Mesendoderm (in vitro differentiated cells): ENCODE measurements at regions not wholly inside any gene's neighbourhood (a gene's known extent, or its start where the extent isn't known, plus 50 kb on each side); places are given as distances from the start of the nearest gene placed in this dataset. TPM values are rescaled to one million over a fixed set of nuclear protein-coding genes. Genes with fewer than 3 reads are reported as not detected.

ENCODE experiments used
- DNase-seq: peaks from one replicate; pipeline ENCODE4 v3.0.0; 2013
- H2AK5ac ChIP-seq: 2 replicates; pipeline ENCODE4 v1.6.1; 2013; ENCODE audit warnings: low read length, inconsistent platforms
- H2BK120ac ChIP-seq: 2 replicates; pipeline ENCODE4 v1.6.1; 2013; ENCODE audit warnings: low read depth, mild to moderate bottlenecking, low read length, moderate library complexity, mixed read lengths
- H2BK15ac ChIP-seq: replicated peaks from 2 replicates; pipeline ENCODE4 v1.6.1; 2013; ENCODE audit warnings: low read depth, mild to moderate bottlenecking, moderate library complexity
- H2BK5ac ChIP-seq: 2 replicates; pipeline ENCODE4 v1.6.1; 2013; ENCODE audit warnings: low read length, inconsistent platforms
- H3K18ac ChIP-seq: 2 replicates; pipeline ENCODE4 v1.6.1; 2013; ENCODE audit warnings: mild to moderate bottlenecking, low read length, mixed read lengths
- H3K23ac ChIP-seq: one replicate; pipeline ENCODE4 v1.6.1; 2013; ENCODE audit warnings: low read length
- H3K27ac ChIP-seq: 2 replicates; pipeline ENCODE4 v1.5.1; 2013; ENCODE audit warnings: low read depth, mild to moderate bottlenecking, inconsistent platforms, low read length, moderate library complexity
- H3K27me3 ChIP-seq: 2 replicates; pipeline ENCODE4 v1.6.1; 2013; ENCODE audit warnings: low read length, control low read depth, mild to moderate bottlenecking, inconsistent platforms; ENCODE audit not compliant: insufficient read depth, poor library complexity
- H3K36me3 ChIP-seq: 2 replicates; pipeline ENCODE4 v1.6.1; 2013; ENCODE audit warnings: low read length, inconsistent platforms; ENCODE audit not compliant: control insufficient read depth, insufficient read depth
- H3K4ac ChIP-seq: one replicate; pipeline ENCODE4 v1.6.1; 2013; ENCODE audit warnings: low read depth, mild to moderate bottlenecking, low read length, moderate library complexity
- H3K4me1 ChIP-seq: 2 replicates; pipeline ENCODE4 v1.6.1; 2013; ENCODE audit warnings: low read depth, low read length, inconsistent platforms; ENCODE audit not compliant: control insufficient read depth
- H3K4me2 ChIP-seq: 2 replicates; pipeline ENCODE4 v1.6.1; 2013; ENCODE audit warnings: low read length
- H3K4me3 ChIP-seq: 2 replicates; pipeline ENCODE4 v1.5.1; 2013; ENCODE audit warnings: mild to moderate bottlenecking, low read length
- H3K56ac ChIP-seq: one replicate; pipeline ENCODE4 v1.6.1; 2013; ENCODE audit warnings: low read length
- H3K79me1 ChIP-seq: 2 replicates; pipeline ENCODE4 v1.6.1; 2013; ENCODE audit warnings: low read length, inconsistent platforms
- H3K79me2 ChIP-seq: 2 replicates; pipeline ENCODE4 v1.6.1; 2013; ENCODE audit warnings: mild to moderate bottlenecking, low read length; ENCODE audit not compliant: control insufficient read depth, insufficient read depth
- H3K9ac ChIP-seq: 2 replicates; pipeline ENCODE4 v1.6.1; 2013; ENCODE audit warnings: low read length, inconsistent platforms
- H4K5ac ChIP-seq: one replicate; pipeline ENCODE4 v1.6.1; 2013; ENCODE audit warnings: low read length
- H4K8ac ChIP-seq: one replicate; pipeline ENCODE4 v1.6.1; 2013; ENCODE audit warnings: low read depth, mild to moderate bottlenecking, control low read depth, low read length, moderate library complexity
- small RNA-seq: library from polyadenylated mRNA; stranded (forward); fragments of <200 nt; extraction: miRNeasy Mini kit (QIAGEN cat#:217004); gene quantifications from one replicate; pipeline ENCODE3, GENCODE V24; 2013; ENCODE audit not compliant: insufficient read depth

GRCh38 chr6:47427680-47428079 lies 49.9 kb upstream of the CD2AP start:
- Histone ChIP-seq H3K79me1 (no peaks in the 10 kb centered on the region), H2BK120ac (no peak overlapping the region), H3K4me2 (no peak overlapping the region), H3K4me1 (no peaks in the 10 kb centered on the region), H3K4me3 (no peak overlapping the region), H3K27ac (no peak overlapping the region), H3K9ac (no peak overlapping the region), H3K4ac (no peak overlapping the region), H3K36me3 (no peaks in the 10 kb centered on the region), H4K8ac (no peak overlapping the region), H2AK5ac (no peak overlapping the region), H3K56ac (no peak overlapping the region), H4K5ac (no peak overlapping the region), H2BK15ac (no peak overlapping the region), H3K23ac (no peak overlapping the region), H3K18ac (no peak overlapping the region), H2BK5ac (no peak overlapping the region), H3K79me2 (no peaks in the 10 kb centered on the region), H3K27me3 (no peaks in the 10 kb centered on the region)
- DNase-seq: no peak

Small RNA genes lying in the stretch of these regions (small RNA-seq; reads per million reads assigned to genes)
- gene B3GNTL1P2: not detected
